ENCODE measurements at regions not wholly inside any gene's neighbourhood (a gene's known extent, or its start where the extent isn't known, plus 50 kb on each side); places are given as distances from the start of the nearest gene placed in this dataset.

GRCh38 chr1:168947041-168947440 lies 159.4 kb upstream of the ATP1B1 start:
- Mint-ChIP-seq H3K4me1 (peaks cover 1% of the 10 kb centered on the region), H3K4me3 (no peak overlapping the region), H3K36me3 (no peaks in the 10 kb centered on the region), H3K27ac (no peak overlapping the region), H3K9me3 (no peaks in the 10 kb centered on the region), H3K27me3 (ENCODE audit: low read depth) (no peaks in the 10 kb centered on the region)
- ChIA-PET CTCF (no interaction called here), POLR2A (no interaction called here)
- no peak for TF ChIP-seq KAT7 (CRISPR knock-in tag; IDR thresholded peaks at IDR 0.05; ENCODE audit: borderline replicate concordance)
- TF ChIP-seq NR1H2 (CRISPR knock-in tag; IDR thresholded peaks at IDR 0.05), result no peak
- TF ChIP-seq, protein P1, sequence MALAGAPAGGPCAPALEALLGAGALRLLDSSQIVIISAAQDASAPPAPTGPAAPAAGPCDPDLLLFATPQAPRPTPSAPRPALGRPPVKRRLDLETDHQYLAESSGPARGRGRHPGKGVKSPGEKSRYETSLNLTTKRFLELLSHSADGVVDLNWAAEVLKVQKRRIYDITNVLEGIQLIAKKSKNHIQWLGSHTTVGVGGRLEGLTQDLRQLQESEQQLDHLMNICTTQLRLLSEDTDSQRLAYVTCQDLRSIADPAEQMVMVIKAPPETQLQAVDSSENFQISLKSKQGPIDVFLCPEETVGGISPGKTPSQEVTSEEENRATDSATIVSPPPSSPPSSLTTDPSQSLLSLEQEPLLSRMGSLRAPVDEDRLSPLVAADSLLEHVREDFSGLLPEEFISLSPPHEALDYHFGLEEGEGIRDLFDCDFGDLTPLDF (CRISPR knock-in tag; IDR thresholded peaks at IDR 0.05), result no peak
- TF ChIP-seq, protein P2, sequence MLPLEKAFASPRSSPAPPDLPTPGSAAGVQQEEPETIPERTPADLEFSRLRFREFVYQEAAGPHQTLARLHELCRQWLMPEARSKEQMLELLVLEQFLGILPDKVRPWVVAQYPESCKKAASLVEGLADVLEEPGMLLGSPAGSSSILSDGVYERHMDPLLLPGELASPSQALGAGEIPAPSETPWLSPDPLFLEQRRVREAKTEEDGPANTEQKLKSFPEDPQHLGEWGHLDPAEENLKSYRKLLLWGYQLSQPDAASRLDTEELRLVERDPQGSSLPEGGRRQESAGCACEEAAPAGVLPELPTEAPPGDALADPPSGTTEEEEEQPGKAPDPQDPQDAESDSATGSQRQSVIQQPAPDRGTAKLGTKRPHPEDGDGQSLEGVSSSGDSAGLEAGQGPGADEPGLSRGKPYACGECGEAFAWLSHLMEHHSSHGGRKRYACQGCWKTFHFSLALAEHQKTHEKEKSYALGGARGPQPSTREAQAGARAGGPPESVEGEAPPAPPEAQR (CRISPR knock-in tag; IDR thresholded peaks at IDR 0.05), result no peak
- no peak for TF ChIP-seq ZNF396 (CRISPR knock-in tag; IDR thresholded peaks at IDR 0.05; ENCODE audit: borderline replicate concordance)
- ATAC-seq (no peak), DNase-seq (ENCODE audit: low spot score) (no peak)

- POLR2A ChIA-PET, result no interaction called here
- no peak for TF ChIP-seq NFE2L1 (CRISPR knock-in tag; IDR thresholded peaks at IDR 0.05)
- no peak for TF ChIP-seq ZNF263 (CRISPR knock-in tag; IDR thresholded peaks at IDR 0.05; ENCODE audit: low read depth)
- no peak for TF ChIP-seq ZNF281 (CRISPR knock-in tag; IDR thresholded peaks at IDR 0.05)
- TF ChIP-seq, protein P1 (CRISPR knock-in tag; IDR thresholded peaks at IDR 0.05), result no peak
- no peak for TF ChIP-seq CDX4 (CRISPR knock-in tag; IDR thresholded peaks at IDR 0.05; ENCODE audit: borderline replicate concordance)
- TF ChIP-seq NR3C1 (CRISPR knock-in tag; conservative IDR thresholded peaks at IDR 0.05; ENCODE audit: low read depth), result no peak
- no peak for TF ChIP-seq ZMAT4 (CRISPR knock-in tag; IDR thresholded peaks at IDR 0.05)
- TF ChIP-seq PREB (CRISPR knock-in tag; IDR thresholded peaks at IDR 0.05; ENCODE audit: borderline replicate concordance), result no peak
- no peak for TF ChIP-seq CREB1 (CRISPR knock-in tag; IDR thresholded peaks at IDR 0.05)
- TF ChIP-seq, protein P3, sequence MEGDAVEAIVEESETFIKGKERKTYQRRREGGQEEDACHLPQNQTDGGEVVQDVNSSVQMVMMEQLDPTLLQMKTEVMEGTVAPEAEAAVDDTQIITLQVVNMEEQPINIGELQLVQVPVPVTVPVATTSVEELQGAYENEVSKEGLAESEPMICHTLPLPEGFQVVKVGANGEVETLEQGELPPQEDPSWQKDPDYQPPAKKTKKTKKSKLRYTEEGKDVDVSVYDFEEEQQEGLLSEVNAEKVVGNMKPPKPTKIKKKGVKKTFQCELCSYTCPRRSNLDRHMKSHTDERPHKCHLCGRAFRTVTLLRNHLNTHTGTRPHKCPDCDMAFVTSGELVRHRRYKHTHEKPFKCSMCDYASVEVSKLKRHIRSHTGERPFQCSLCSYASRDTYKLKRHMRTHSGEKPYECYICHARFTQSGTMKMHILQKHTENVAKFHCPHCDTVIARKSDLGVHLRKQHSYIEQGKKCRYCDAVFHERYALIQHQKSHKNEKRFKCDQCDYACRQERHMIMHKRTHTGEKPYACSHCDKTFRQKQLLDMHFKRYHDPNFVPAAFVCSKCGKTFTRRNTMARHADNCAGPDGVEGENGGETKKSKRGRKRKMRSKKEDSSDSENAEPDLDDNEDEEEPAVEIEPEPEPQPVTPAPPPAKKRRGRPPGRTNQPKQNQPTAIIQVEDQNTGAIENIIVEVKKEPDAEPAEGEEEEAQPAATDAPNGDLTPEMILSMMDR (IDR thresholded peaks at IDR 0.05), result no peak
- TF ChIP-seq ESRRA (CRISPR knock-in tag; IDR thresholded peaks at IDR 0.05; ENCODE audit: borderline replicate concordance), result no peak
- no peak for TF ChIP-seq NR1H2 (CRISPR knock-in tag; IDR thresholded peaks at IDR 0.05)
- no peak for TF ChIP-seq JAZF1 (CRISPR knock-in tag; IDR thresholded peaks at IDR 0.05)
- no peak for TF ChIP-seq JUN (CRISPR knock-in tag; IDR thresholded peaks at IDR 0.05)
- TF ChIP-seq TP53 (CRISPR knock-in tag; IDR thresholded peaks at IDR 0.05), result no peak
- TF ChIP-seq, protein P2 (CRISPR knock-in tag; IDR thresholded peaks at IDR 0.05), result no peak
Measured at GRCh38 chr1:168949672-168950071, 156.8 kb upstream of the ATP1B1 start.

More at GRCh38 chr1:168949672-168950071, 156.8 kb upstream of the ATP1B1 start:
- Mint-ChIP-seq H3K4me3 (no peak overlapping the region), H3K4me1 (no peaks in the 10 kb centered on the region), H3K27ac (no peak overlapping the region), H3K9me3 (peaks cover 6% of the 10 kb centered on the region; the same call in 1 of the 2 replicates), H3K36me3 (no peaks in the 10 kb centered on the region), H3K27me3 (ENCODE audit: low read depth) (no peaks in the 10 kb centered on the region)
- CTCF ChIA-PET, result no interaction called here
- no peak for ATAC-seq
- DNase-seq (ENCODE audit: low spot score), result no peak
